NCI-H446 (cell line): ENCODE measurements at regions not wholly inside any gene's neighbourhood (a gene's known extent, or its start where the extent isn't known, plus 50 kb on each side); places are given as distances from the start of the nearest gene placed in this dataset.
"Not testable (repeated sequence)": the region's sequence is repeated elsewhere in the genome, so short reads cannot be mapped to it uniquely, and the experiment has no call there.

Experiments used
- DNase-seq, 2 experiments: peaks; one replicate each; lab custom pipeline; 2025; lab: John Stamatoyannopoulos, UW

DNA sequence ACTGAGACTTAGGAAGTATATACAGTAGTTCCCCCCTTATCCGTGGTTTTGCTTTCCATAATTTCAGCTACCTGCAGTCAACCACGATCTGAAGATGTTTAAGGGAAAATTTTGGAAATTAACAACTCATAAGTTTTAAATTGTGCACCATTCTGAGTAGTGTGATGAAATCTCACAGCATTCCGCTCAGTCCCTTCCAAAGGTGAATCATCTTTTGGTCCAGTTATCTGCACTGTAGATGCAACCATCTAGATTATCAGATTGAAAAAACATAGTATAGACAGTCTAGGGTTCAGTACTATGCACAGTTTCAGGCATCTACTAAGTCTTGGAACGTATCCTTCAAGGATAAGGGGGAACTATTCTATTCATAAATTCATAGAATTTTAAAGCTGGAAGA, 109.0 kb downstream of the ANXA3 start:
- no peak for DNase-seq

DNA sequence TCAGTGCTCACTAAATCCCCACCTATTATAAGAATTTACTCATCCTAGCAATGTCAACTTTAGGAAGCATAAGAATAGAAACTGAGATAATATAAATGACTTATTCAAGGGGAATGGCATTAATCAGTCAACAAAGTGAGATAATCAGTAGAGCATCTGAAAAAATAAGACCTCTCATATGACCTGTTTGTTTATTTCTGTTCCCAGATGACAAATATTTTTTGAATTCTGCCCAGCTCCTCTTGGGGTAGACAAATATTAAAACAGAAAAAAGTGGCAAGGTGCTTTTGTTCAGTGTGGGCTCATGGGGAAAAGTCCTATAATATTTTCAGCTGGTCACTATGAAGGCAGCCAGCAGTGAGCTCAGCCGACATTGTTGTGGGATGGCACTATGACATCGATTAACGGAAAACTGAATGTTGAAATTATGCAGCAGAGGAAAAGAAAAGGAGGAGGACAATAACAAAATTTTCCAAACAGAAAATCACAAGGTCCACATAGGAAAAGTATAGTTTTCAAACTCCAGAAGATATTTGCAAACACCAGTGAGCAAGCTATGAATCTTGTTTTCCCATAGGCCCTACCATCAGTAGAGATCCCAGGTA, 109.6 kb downstream of the ANXA3 start:
- no peak for DNase-seq

- peak in 1 of 2 experiments; percentile 9 for DNase-seq
Observed at GRCh38 chr4:78661921-78662521, 110.5 kb downstream of the ANXA3 start.

DNA sequence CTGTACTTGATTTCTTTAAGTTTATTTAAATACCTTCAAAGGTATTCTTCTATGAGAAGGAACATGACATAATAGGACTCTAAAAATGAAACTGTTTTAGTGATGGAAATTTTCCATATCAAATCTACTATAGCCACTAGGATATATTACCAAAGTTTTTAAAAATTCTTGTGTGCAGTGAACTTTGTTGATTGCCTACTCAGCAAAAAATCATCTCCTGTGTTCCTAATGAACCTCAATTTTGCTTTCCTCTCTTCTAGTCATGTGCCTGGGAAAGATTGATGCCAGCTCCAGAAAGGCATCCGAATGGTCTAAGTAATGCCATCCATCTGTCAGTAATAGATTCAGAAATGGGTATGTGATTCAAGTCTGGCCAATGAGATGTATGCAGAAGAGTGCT, 111.1 kb downstream of the ANXA3 start:
- DNase-seq = no peak

- DNase-seq = not testable (repeated sequence)
Observed at GRCh38 chr4:78664296-78664695, 111.9 kb upstream of the BMP2K start.

- DNase-seq = no peak
Observed at GRCh38 chr4:78665216-78665770, 110.9 kb upstream of the BMP2K start.

DNA sequence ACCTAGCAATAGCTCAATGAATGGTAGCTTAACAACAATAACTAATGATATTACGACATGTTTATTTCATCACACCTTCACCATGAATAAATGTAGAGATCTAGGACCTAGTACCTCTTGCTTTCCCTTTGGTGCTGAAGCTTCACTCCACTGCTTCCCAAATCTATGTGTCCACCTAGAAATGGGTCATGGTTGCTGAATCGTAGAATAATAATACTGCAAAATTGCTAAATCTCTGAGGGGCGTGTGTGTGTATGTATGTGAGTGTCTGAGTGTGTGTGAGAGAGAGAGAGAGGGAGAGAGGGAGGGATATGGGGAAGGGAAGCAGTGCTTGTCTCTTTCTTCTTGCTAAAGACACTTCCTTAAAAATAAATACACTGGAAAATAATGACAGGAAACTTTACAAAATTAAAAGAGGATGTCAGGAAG, 109.3 kb upstream of the BMP2K start:
- DNase-seq = no peak

DNA sequence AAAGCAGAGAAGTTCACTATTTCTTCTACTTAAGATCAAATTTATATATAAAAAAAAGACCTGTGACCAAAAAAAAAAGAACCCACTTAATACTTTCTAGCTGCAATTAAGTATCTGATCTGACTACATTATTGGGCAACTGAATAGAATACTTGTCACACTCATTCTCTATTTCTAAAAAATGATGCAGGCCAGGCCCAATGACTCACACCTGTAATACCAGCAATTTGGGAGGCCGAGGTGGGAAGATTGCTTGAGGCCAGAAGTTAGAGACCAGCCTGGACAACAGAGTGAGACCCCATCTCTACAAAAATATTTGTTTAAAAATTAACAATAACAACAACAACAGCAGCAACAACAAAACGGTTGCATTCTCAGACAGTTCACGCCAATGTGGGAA, 108.8 kb upstream of the BMP2K start:
- no peak for DNase-seq

DNA sequence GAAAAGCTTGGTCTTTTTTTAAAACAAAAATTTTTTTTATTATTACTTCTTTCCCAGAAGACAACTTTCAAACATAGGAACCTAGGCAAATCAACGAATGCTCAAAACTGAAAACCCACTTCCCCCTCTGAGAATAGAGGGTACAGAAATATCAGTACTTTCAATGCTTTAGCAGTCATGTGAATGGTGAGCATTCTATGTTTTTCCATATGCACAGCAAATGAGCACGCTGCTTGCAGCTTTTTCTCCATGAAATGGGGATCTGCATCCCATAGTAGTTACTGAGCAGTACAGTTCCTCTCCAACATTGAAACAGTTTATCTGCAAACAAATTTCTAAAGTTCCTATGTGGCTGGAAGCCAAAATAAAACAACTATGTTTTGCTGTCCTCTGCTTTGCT, 108.4 kb upstream of the BMP2K start:
- no peak for DNase-seq

DNA sequence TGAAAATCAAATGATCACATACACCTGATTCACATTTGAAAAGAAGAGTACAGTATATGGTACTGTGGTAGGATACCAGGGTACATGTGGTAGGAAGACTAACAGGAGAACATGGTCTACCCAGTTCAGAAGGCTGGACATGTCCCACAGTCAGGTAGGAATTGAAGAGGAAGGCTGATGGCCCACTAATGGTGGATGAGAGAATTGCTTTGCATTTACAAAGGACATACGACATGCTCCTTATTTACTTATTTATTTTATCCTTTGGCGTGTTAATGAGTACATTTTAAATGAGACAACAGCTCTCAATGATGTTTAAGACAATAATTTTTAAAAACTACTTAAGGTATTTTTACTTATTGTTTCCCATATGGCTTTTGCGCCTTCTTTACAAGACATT, 106.7 kb upstream of the BMP2K start:
- DNase-seq = no peak

GRCh38 chr4:78671903-78672815, 104.0 kb upstream of the BMP2K start:
- DNase-seq = no peak

DNA sequence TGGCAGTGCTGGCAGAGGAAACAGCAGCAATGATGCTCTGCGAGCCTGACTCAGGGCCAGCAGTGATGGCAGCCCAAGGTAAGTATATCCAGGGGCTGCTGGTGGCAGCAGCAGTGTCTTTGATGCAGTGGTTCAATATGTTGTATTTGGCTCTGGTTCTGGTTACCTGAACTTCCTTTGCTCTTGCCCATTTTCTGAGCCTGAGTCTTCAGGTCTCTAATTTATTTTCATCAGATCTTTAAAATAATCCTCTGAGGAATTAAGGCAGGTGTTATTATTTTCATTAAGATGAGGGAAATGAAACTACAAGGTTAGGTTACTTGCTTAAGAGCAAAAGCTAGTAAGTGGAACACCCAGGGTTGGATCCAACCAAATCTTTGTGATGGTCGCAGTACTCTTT, 102.8 kb upstream of the BMP2K start:
- DNase-seq = no peak

DNA sequence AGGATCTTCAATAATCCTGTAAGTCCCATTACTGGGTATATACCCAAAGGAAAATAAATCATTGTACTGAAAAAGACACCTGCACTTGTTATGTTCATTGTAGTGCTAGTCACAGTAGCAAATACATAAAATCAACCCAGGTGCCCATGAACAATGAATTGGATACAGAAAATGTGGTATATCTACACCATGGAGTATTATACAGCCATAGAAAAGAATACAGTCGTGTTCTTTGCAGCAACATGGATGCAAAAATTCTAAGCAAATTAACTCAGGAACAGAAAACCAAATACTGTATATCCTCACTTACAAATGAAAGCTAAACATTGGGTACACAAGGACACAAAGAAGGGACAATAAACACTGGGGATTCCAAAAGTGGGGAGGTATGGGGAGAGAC, 100.8 kb upstream of the BMP2K start:
- no peak for DNase-seq

GRCh38 chr4:78682070-78682469, 94.1 kb upstream of the BMP2K start:
- no peak for DNase-seq

DNA sequence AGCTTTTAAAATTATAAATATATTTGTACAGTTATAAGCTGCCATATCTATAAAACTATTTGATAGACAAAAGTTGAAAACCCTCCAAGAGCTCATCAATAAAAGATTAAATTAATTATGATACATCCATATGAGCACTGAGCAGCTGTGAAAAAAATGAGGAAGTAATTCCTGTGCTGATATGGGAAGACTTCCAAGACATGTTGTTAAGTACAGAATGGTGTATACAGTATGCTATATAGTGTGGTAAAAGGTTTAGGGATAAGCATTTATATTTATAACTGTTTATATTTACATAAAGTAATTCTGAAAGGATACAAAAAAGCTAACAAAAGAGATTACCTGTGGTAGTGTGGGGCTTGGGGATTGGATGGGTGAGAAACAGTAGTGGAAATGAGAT, 92.8 kb upstream of the BMP2K start:
- DNase-seq = no peak

- DNase-seq = no peak
Observed at GRCh38 chr4:78684325-78685079, 91.6 kb upstream of the BMP2K start.

- no peak for DNase-seq
Observed at GRCh38 chr4:78687818-78688217, 88.3 kb upstream of the BMP2K start.

DNA sequence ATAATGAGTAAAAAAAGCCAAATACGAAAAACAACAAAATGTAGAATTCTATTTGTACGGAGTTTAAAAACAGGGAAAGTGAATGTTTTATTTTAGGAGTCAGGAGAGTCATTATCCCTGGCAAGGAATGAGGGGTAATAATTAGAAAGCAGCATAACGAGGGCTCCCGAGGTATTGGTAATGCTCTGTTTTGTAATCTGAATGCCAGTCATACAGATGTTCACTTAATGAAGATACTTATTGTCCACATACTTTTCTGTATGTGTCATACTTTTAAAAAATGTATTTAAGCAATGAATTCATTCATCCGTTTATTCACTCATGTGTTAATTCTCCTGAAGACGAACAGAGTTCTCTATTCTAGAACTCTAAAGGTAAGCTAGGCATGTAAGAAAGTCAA, 87.8 kb upstream of the BMP2K start:
- no peak for DNase-seq

DNA sequence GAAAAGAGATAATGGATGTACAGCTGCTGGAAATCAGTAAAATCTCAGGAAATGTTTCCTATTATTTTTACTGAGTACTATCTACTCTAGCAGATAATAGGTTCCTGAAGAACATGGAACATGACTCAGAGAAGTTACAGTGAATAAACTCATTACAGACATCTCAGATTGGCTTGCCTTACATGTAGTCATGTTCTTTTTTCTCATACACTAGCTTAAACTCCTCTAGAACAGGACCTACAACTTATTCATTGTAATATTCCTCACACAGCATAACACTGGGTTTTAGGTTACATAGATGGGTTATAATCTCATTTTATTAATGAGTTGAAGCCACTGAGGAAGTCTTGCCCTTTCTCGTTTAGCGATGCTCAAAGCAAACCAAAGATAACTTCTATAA, 86.9 kb upstream of the BMP2K start:
- DNase-seq = no peak

GRCh38 chr4:78689700-78690323, 86.3 kb upstream of the BMP2K start:
- DNase-seq = no peak

DNA sequence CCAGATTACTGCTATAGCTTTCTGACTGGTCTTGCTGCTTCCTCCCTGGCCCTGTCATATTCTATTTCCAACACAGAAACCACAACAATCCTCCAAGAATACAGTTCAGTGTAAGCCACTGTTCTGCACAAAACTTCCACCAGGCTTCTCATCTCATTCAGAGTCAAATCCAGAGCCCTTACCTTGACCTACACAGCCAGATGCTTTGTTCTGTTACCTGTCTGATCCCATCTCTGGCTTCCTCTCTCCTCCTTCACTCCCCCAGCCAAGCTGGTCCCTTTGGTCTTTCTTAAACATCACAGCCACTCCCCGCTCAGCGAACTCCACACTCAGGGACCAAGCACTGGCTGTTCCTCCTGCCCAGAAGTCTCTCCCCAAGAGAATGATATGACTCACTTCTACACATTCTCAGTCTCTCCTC, 84.8 kb upstream of the BMP2K start:
- DNase-seq = no peak
